Stimulated activated CD8-positive, alpha-beta memory T cell treated with anti-CD3 and anti-CD28 coated beads, Interleukin-4, amount 100 ng/mL, for 24 hours (primary cell): ENCODE measurements at regions not wholly inside any gene's neighbourhood (a gene's known extent, or its start where the extent isn't known, plus 50 kb on each side); places are given as distances from the start of the nearest gene placed in this dataset.
"Not testable (repeated sequence)": the region's sequence is repeated elsewhere in the genome, so short reads cannot be mapped to it uniquely, and the experiment has no call there.

Experiments
- DNase-seq: peaks from one replicate; pipeline ENCODE4 v3.0.0-alpha.2; 2020; ENCODE audit warnings: low read depth

- DNase-seq = no peak
These were observed 325.4 kb upstream of the MEF2C start for GRCh38 chr5:89208392-89208791.

GRCh38 chr5:89204756-89205155 lies 321.8 kb upstream of the MEF2C start:
- no peak for DNase-seq

- DNase-seq = no peak
These were observed 320.6 kb upstream of the MEF2C start for GRCh38 chr5:89203611-89204010.

- no peak for DNase-seq
These were observed 317.9 kb upstream of the MEF2C start for GRCh38 chr5:89200899-89201298.

- no peak for DNase-seq
These were observed 316.3 kb upstream of the MEF2C start for GRCh38 chr5:89199306-89199705.

- no peak for DNase-seq
These were observed 308.4 kb upstream of the MEF2C start for GRCh38 chr5:89191374-89191773.

- DNase-seq = no peak
These were observed 307.7 kb upstream of the MEF2C start for GRCh38 chr5:89190515-89191265.

GRCh38 chr5:89187883-89188465 lies 305.0 kb upstream of the MEF2C start:
- no peak for DNase-seq

GRCh38 chr5:89187268-89187667 lies 304.3 kb upstream of the MEF2C start:
- DNase-seq = no peak

- no peak for DNase-seq
These were observed 298.6 kb upstream of the MEF2C start for GRCh38 chr5:89181546-89181945.

- no peak for DNase-seq
These were observed 296.7 kb upstream of the MEF2C start for GRCh38 chr5:89179731-89180130.

GRCh38 chr5:89178541-89178940 lies 295.6 kb upstream of the MEF2C start:
- DNase-seq = no peak

- DNase-seq = no peak
These were observed 290.5 kb upstream of the MEF2C start for GRCh38 chr5:89173528-89173927.

GRCh38 chr5:89168766-89169165 lies 285.8 kb upstream of the MEF2C start:
- DNase-seq = no peak

GRCh38 chr5:89164703-89165102 lies 281.7 kb upstream of the MEF2C start:
- DNase-seq = not testable (repeated sequence)

- no peak for DNase-seq
These were observed 273.2 kb upstream of the MEF2C start for GRCh38 chr5:89156226-89156625.

- no peak for DNase-seq
These were observed 264.0 kb upstream of the MEF2C start for GRCh38 chr5:89147031-89147430.

GRCh38 chr5:89137148-89137547 lies 254.2 kb upstream of the MEF2C start:
- no peak for DNase-seq

- DNase-seq = no peak
These were observed 251.0 kb upstream of the MEF2C start for GRCh38 chr5:89133975-89134374.

- DNase-seq = no peak
These were observed 250.1 kb upstream of the MEF2C start for GRCh38 chr5:89133129-89133528.

- DNase-seq = no peak
These were observed 247.9 kb upstream of the MEF2C start for GRCh38 chr5:89130851-89131250.

GRCh38 chr5:89129941-89130340 lies 247.0 kb upstream of the MEF2C start:
- DNase-seq = no peak

- DNase-seq = no peak
These were observed 246.1 kb upstream of the MEF2C start for GRCh38 chr5:89128906-89129625.
